Dermis blood vessel endothelial cell (primary cell): ENCODE measurements at regions not wholly inside any gene's neighbourhood (a gene's known extent, or its start where the extent isn't known, plus 50 kb on each side); places are given as distances from the start of the nearest gene placed in this dataset.
"Not testable (repeated sequence)": the region's sequence is repeated elsewhere in the genome, so short reads cannot be mapped to it uniquely, and the experiment has no call there.

Experiments
- DNase-seq: peaks from one replicate; pipeline ENCODE4 v3.0.0; 2010

- no peak for DNase-seq
Observed at GRCh38 chr7:84817016-84817415, 369.8 kb downstream of the SEMA3D start.

GRCh38 chr7:84813376-84813775, 373.5 kb downstream of the SEMA3D start:
- DNase-seq, result no peak

GRCh38 chr7:84812021-84812420, 374.8 kb downstream of the SEMA3D start:
- no peak for DNase-seq

- no peak for DNase-seq
Observed at GRCh38 chr7:84811362-84811761, 375.5 kb downstream of the SEMA3D start.

- DNase-seq, result no peak
Observed at GRCh38 chr7:84809877-84810276, 377.0 kb downstream of the SEMA3D start.

GRCh38 chr7:84803979-84804378, 382.9 kb downstream of the SEMA3D start:
- DNase-seq, result no peak

- DNase-seq, result peak; percentile 62
Observed at GRCh38 chr7:84801396-84801795, 385.5 kb downstream of the SEMA3D start.

- peak; percentile 43 for DNase-seq
Observed at GRCh38 chr7:84800846-84801245, 386.0 kb downstream of the SEMA3D start.

GRCh38 chr7:84799106-84799505, 387.8 kb downstream of the SEMA3D start:
- peak; percentile 2 for DNase-seq

GRCh38 chr7:84792231-84792893, 394.5 kb downstream of the SEMA3D start:
- no peak for DNase-seq

- no peak for DNase-seq
Observed at GRCh38 chr7:84790882-84791281, 396.0 kb downstream of the SEMA3D start.

GRCh38 chr7:84786073-84786472, 400.8 kb downstream of the SEMA3D start:
- DNase-seq, result no peak

GRCh38 chr7:84784450-84784849, 402.4 kb downstream of the SEMA3D start:
- no peak for DNase-seq

GRCh38 chr7:84783141-84783778, 403.6 kb downstream of the SEMA3D start:
- DNase-seq, result no peak

GRCh38 chr7:84781838-84782237, 405.0 kb downstream of the SEMA3D start:
- DNase-seq, result no peak

GRCh38 chr7:84780158-84781124, 406.4 kb downstream of the SEMA3D start:
- no peak for DNase-seq

GRCh38 chr7:84757761-84758160, 429.1 kb downstream of the SEMA3D start:
- DNase-seq, result no peak

- no peak for DNase-seq
Observed at GRCh38 chr7:84746353-84746752, 440.5 kb downstream of the SEMA3D start.

GRCh38 chr7:84744385-84744784, 442.5 kb downstream of the SEMA3D start:
- DNase-seq, result no peak

GRCh38 chr7:84738583-84739150, 448.2 kb downstream of the SEMA3D start:
- DNase-seq, result no peak

GRCh38 chr7:84735677-84736076, 451.2 kb downstream of the SEMA3D start:
- DNase-seq, result no peak

- no peak for DNase-seq
Observed at GRCh38 chr7:84735011-84735410, 451.8 kb downstream of the SEMA3D start.

- not testable (repeated sequence) for DNase-seq
Observed at GRCh38 chr7:84733976-84734375, 452.9 kb downstream of the SEMA3D start.
